Smooth muscle cell (in vitro differentiated cells): ENCODE measurements at regions not wholly inside any gene's neighbourhood (a gene's known extent, or its start where the extent isn't known, plus 50 kb on each side); places are given as distances from the start of the nearest gene placed in this dataset.

Experiments used
- DNase-seq: peaks from one replicate; lab custom pipeline; 2025; ENCODE audit not compliant: unreplicated experiment; lab: John Stamatoyannopoulos, UW
- H2AFZ ChIP-seq: fragments of 200-600 bp; sonication (generic); 2 replicates; pipeline ENCODE4 v1.6.0; 2016; ENCODE audit warnings: antibody characterized with exemption, low read depth, mild to moderate bottlenecking
- H3F3A ChIP-seq: fragments of 200-600 bp; sonication (generic); 2 replicates; pipeline ENCODE4 v1.6.0; 2017; ENCODE audit warnings: antibody characterized with exemption, low read depth
- H3K27ac ChIP-seq: fragments of 200-600 bp; sonication (generic); 2 replicates; pipeline ENCODE4 v1.5.1; 2016; ENCODE audit warnings: low read depth, mild to moderate bottlenecking
- H3K27me3 ChIP-seq: fragments of 200-600 bp; sonication (generic); 2 replicates; pipeline ENCODE4 v1.6.1; 2016; ENCODE audit warnings: low read depth, mild to moderate bottlenecking
- H3K36me3 ChIP-seq: fragments of 200-600 bp; sonication (generic); 2 replicates; pipeline ENCODE4 v1.5.1; 2016; ENCODE audit warnings: low read depth
- H3K4me1 ChIP-seq: fragments of 200-600 bp; sonication (generic); 2 replicates; pipeline ENCODE4 v1.5.1; 2016; ENCODE audit warnings: low read depth
- H3K4me2 ChIP-seq: fragments of 200-600 bp; sonication (generic); 2 replicates; pipeline ENCODE4 v1.6.0; 2016; ENCODE audit warnings: mild to moderate bottlenecking
- H3K4me3 ChIP-seq: fragments of 200-600 bp; sonication (generic); 2 replicates; pipeline ENCODE4 v1.5.1; 2016; ENCODE audit warnings: mild to moderate bottlenecking
- H3K79me2 ChIP-seq: fragments of 200-600 bp; sonication (generic); 2 replicates; pipeline ENCODE4 v1.6.0; 2016; ENCODE audit warnings: low read depth, mild to moderate bottlenecking
- H3K9ac ChIP-seq: fragments of 200-600 bp; sonication (generic); 2 replicates; pipeline ENCODE4 v1.6.0; 2016; ENCODE audit warnings: low read depth
- H3K9me3 ChIP-seq: fragments of 200-600 bp; sonication (generic); replicated peaks from 2 replicates; pipeline ENCODE4 v1.5.1; 2016; ENCODE audit warnings: low read depth
- H4K20me1 ChIP-seq: fragments of 200-600 bp; sonication (generic); 2 replicates; pipeline ENCODE4 v1.6.0; 2016; ENCODE audit warnings: low read depth
- WGBS: methylation state at CpG from one replicate; pipeline ENCODE4 v1.1.7; 2016; ENCODE audit warnings: low lambda C conversion rate; 5-methylcytosine and 5-hydroxymethylcytosine counted together
- TF ChIP-seq, protein P1 (sequence below): fragments of 200-600 bp; sonication (generic); IDR thresholded peaks from 2 replicates; pipeline ENCODE4 v1.5.1; 2017; ENCODE audit warnings: borderline replicate concordance, mild to moderate bottlenecking, antibody characterized with exemption; ENCODE audit not compliant: insufficient read depth, poor library complexity, severe bottlenecking

DNA sequence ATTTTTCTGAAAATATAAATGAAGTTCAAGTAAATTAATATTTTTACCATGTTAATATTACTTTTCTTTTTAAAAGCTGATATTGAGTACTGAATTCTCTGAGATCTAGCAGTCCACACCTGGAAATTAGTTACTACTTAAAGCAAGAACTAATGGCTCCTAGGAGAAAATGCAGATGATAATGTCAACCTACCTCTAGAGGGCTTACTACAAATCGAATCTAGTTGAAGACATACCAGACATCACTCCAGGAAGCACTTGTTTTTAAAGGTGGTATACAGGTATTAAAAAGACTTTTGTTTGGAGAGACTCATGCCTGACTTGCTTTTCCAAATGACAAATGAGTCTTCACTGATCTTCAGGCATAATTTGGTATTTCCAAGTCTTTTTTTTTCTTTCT lies 516.4 kb upstream of the BOD1L1 start:
- H3K4me3 ChIP-seq = no peak overlapping the region
- H3K27ac ChIP-seq = no peak overlapping the region
- TF ChIP-seq, protein P1, sequence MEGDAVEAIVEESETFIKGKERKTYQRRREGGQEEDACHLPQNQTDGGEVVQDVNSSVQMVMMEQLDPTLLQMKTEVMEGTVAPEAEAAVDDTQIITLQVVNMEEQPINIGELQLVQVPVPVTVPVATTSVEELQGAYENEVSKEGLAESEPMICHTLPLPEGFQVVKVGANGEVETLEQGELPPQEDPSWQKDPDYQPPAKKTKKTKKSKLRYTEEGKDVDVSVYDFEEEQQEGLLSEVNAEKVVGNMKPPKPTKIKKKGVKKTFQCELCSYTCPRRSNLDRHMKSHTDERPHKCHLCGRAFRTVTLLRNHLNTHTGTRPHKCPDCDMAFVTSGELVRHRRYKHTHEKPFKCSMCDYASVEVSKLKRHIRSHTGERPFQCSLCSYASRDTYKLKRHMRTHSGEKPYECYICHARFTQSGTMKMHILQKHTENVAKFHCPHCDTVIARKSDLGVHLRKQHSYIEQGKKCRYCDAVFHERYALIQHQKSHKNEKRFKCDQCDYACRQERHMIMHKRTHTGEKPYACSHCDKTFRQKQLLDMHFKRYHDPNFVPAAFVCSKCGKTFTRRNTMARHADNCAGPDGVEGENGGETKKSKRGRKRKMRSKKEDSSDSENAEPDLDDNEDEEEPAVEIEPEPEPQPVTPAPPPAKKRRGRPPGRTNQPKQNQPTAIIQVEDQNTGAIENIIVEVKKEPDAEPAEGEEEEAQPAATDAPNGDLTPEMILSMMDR = no peak
- no peaks in the 10 kb centered on the region for H3K36me3 ChIP-seq
- H3K9me3 ChIP-seq = no peaks in the 10 kb centered on the region
- H3K27me3 ChIP-seq = no peaks in the 10 kb centered on the region
- no peak overlapping the region for H3K9ac ChIP-seq
- WGBS = 61% methylated on average over 1 of the region's 1 CpG
- no peaks in the 10 kb centered on the region for H3K4me1 ChIP-seq
- no peak for DNase-seq
- H3F3A ChIP-seq = no peaks in the 10 kb centered on the region
- H2AFZ ChIP-seq = no peak overlapping the region
- no peaks in the 10 kb centered on the region for H3K79me2 ChIP-seq
- H3K4me2 ChIP-seq = no peak overlapping the region
- H4K20me1 ChIP-seq = no peaks in the 10 kb centered on the region

DNA sequence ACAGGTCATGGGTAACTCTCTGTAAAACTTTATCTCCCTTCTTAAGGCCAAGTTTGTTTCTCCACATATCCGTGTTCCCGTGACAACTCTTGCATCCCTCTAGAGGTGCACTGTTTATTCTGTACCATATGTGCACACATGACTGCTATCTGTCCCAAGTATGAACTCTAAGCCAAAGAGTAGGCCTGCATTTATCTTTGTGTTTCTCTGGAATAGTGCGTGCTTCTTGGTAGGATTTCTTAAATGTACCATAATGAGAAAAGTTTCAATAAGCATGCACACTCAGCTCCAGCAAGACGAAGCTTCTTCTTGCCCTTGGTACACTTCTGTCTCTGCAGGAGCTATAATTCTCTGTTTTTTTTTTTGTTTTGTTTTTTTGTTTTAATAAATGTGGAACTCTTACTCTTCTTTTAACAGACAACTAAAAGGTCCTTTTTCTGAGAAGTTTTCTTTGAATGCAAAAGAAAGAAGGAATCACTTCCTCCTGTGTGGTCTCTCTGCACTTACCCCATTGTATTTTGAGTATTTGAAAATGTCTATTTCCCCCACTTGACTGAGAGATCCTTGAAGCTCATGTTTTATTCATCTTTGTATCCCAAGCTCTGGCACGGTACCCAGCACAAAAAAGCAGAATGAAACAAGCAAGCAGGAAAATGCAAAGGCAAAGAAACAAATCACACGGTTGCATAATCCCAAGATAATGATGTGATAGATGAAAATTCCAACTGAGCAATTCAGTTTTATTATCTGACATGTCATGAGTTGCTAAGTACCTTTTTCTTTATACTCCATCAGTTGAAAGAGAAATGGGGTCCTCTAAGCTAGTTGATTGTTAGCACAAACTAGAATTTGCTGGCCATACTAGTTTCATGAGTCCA lies 521.9 kb upstream of the BOD1L1 start:
- 74% methylated on average over 6 of the region's 6 CpGs for WGBS
- Histone ChIP-seq H3K4me1 (no peaks in the 10 kb centered on the region), H2AFZ (no peak overlapping the region), H3K4me2 (no peak overlapping the region), H3K27ac (no peak overlapping the region), H3K4me3 (no peak overlapping the region), H3K27me3 (no peaks in the 10 kb centered on the region), H3K9me3 (no peaks in the 10 kb centered on the region), H4K20me1 (no peaks in the 10 kb centered on the region), H3K79me2 (no peaks in the 10 kb centered on the region), H3K9ac (no peak overlapping the region), H3F3A (no peaks in the 10 kb centered on the region), H3K36me3 (no peaks in the 10 kb centered on the region)
- TF ChIP-seq, protein P1 = no peak
- no peak for DNase-seq

DNA sequence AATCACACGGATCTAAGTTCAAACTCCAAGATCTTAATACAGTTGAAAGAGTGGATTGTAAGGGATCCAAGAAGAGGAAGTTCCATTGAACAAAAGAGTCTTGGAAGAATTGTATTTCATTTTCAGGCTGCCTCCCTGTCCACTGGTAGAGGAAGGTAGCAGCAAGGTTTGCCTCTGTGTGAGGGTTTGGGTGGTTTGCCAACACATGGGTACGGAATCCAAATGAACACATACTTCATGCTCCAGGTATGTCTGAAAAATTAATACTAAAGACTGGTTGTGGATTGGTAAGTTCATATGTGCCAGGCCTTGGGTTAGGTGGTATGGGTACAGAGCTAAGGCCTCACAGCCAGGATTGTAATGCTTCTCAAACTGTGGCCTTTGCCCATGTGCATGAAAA lies 523.6 kb upstream of the BOD1L1 start:
- H3K4me2 ChIP-seq = no peak overlapping the region
- H3K36me3 ChIP-seq = no peaks in the 10 kb centered on the region
- H3K4me1 ChIP-seq = no peaks in the 10 kb centered on the region
- H3K9ac ChIP-seq = no peak overlapping the region
- no peaks in the 10 kb centered on the region for H3K79me2 ChIP-seq
- DNase-seq = no peak
- H3K4me3 ChIP-seq = no peak overlapping the region
- H3F3A ChIP-seq = no peaks in the 10 kb centered on the region
- WGBS = 89% methylated on average over 2 of the region's 2 CpGs
- no peaks in the 10 kb centered on the region for H3K27me3 ChIP-seq
- no peak overlapping the region for H2AFZ ChIP-seq
- H3K9me3 ChIP-seq = no peaks in the 10 kb centered on the region
- H3K27ac ChIP-seq = no peak overlapping the region
- H4K20me1 ChIP-seq = no peaks in the 10 kb centered on the region
- TF ChIP-seq, protein P1 = no peak

DNA sequence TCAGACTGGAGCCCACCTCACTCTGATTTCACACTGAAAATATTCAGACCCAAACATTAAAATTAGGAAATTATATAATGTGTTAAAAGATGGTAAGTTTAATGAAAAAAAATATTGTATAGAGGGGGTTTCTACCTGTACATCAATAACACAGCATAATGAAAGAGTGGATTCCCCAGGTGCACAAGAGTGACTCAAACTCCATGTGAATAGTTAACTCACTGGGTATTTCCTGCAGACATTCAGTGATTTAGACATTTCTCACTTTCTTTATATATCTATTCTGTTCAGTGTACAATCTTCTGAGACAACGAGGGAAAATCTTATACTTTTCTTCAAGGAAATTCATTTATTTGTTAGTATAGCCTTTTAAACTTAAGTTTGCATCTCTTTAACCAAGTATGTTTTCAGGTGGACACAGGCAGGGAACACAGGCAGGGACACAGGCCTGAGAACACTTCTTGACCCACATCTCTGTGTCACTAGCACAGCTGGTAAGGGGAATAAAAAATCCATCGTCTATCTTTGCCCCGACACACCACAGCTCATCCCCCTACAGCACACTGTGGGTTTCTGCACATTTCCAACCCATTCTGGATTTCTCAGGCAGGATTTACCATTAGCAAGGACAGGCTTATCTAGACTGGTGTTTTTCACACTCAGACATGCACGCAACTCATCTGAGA lies 525.5 kb upstream of the BOD1L1 start:
- Histone ChIP-seq H3K9me3 (no peaks in the 10 kb centered on the region), H3K27me3 (no peaks in the 10 kb centered on the region), H3K27ac (no peak overlapping the region), H3F3A (no peaks in the 10 kb centered on the region), H3K36me3 (no peaks in the 10 kb centered on the region), H3K4me2 (no peak overlapping the region), H3K79me2 (no peaks in the 10 kb centered on the region), H4K20me1 (no peaks in the 10 kb centered on the region), H3K4me3 (no peak overlapping the region), H3K9ac (no peak overlapping the region), H3K4me1 (no peaks in the 10 kb centered on the region), H2AFZ (no peak overlapping the region)
- DNase-seq = no peak
- TF ChIP-seq, protein P1 = no peak
- 87% methylated on average over 4 of the region's 4 CpGs for WGBS
